ENCODE measurements at regions not wholly inside any gene's neighbourhood (a gene's known extent, or its start where the extent isn't known, plus 50 kb on each side); places are given as distances from the start of the nearest gene placed in this dataset.
"Not testable (repeated sequence)": the region's sequence is repeated elsewhere in the genome, so short reads cannot be mapped to it uniquely, and the experiment has no call there.

- no peak for DNase-seq (ENCODE audit: low spot score)
These were observed 513.6 kb downstream of the SLCO4C1 start for GRCh38 chr5:101782352-101783103.

- DNase-seq (ENCODE audit: low spot score) = no peak
These were observed 545.0 kb downstream of the SLCO4C1 start for GRCh38 chr5:101751105-101751504.

GRCh38 chr5:101743000-101743399 is 553.1 kb downstream of the SLCO4C1 start:
- not testable (repeated sequence) for DNase-seq (ENCODE audit: low spot score)

- no peak for DNase-seq (ENCODE audit: low spot score)
These were observed 567.2 kb downstream of the SLCO4C1 start for GRCh38 chr5:101728933-101729332.

GRCh38 chr5:101721543-101721942 is 574.5 kb downstream of the SLCO4C1 start:
- DNase-seq (ENCODE audit: low spot score) = no peak

GRCh38 chr5:101720033-101720432 is 576.1 kb downstream of the SLCO4C1 start:
- no peak for DNase-seq (ENCODE audit: low spot score)

GRCh38 chr5:101717721-101718120 is 578.4 kb downstream of the SLCO4C1 start:
- DNase-seq (ENCODE audit: low spot score) = no peak

- DNase-seq (ENCODE audit: low spot score) = no peak
These were observed 579.1 kb downstream of the SLCO4C1 start for GRCh38 chr5:101716941-101717340.

- DNase-seq (ENCODE audit: low spot score) = not testable (repeated sequence)
These were observed 580.3 kb downstream of the SLCO4C1 start for GRCh38 chr5:101715790-101716189.

GRCh38 chr5:101689306-101689705 is 606.8 kb downstream of the SLCO4C1 start:
- no peak for DNase-seq (ENCODE audit: low spot score)

- no peak for DNase-seq (ENCODE audit: low spot score)
These were observed 607.9 kb downstream of the SLCO4C1 start for GRCh38 chr5:101688156-101688555.

GRCh38 chr5:101687349-101687985 is 608.6 kb downstream of the SLCO4C1 start:
- no peak for DNase-seq (ENCODE audit: low spot score)

GRCh38 chr5:101686536-101687157 is 609.4 kb downstream of the SLCO4C1 start:
- DNase-seq (ENCODE audit: low spot score) = no peak

- DNase-seq (ENCODE audit: low spot score) = no peak
These were observed 616.3 kb downstream of the SLCO4C1 start for GRCh38 chr5:101679816-101680215.

GRCh38 chr5:101678481-101679193 is 617.4 kb downstream of the SLCO4C1 start:
- peak; percentile 71 for DNase-seq (ENCODE audit: low spot score)

- DNase-seq (ENCODE audit: low spot score) = no peak
These were observed 618.1 kb downstream of the SLCO4C1 start for GRCh38 chr5:101677961-101678360.

- DNase-seq (ENCODE audit: low spot score) = no peak
These were observed 619.4 kb downstream of the SLCO4C1 start for GRCh38 chr5:101676646-101677045.

GRCh38 chr5:101675510-101676219 is 620.4 kb downstream of the SLCO4C1 start:
- DNase-seq (ENCODE audit: low spot score) = no peak

- DNase-seq (ENCODE audit: low spot score) = no peak
These were observed 623.0 kb downstream of the SLCO4C1 start for GRCh38 chr5:101673120-101673519.

GRCh38 chr5:101664071-101664791 is 631.9 kb downstream of the SLCO4C1 start:
- no peak for DNase-seq (ENCODE audit: low spot score)

GRCh38 chr5:101663543-101663942 is 632.5 kb downstream of the SLCO4C1 start:
- peak; percentile 13 for DNase-seq (ENCODE audit: low spot score)

Data from umbilical cord (tissue), 1 donor.